M059J (cell line): ENCODE measurements at regions not wholly inside any gene's neighbourhood (a gene's known extent, or its start where the extent isn't known, plus 50 kb on each side); places are given as distances from the start of the nearest gene placed in this dataset.

Source experiments
- DNase-seq: peaks from one replicate; pipeline ENCODE4 v3.0.0-alpha.2; 2012; ENCODE audit warnings: low read depth

- DNase-seq, result no peak
Observed at GRCh38 chrX:794311-794710, 163.7 kb downstream of the SHOX start.

- no peak for DNase-seq
Observed at GRCh38 chrX:793216-793770, 162.7 kb downstream of the SHOX start.

GRCh38 chrX:791479-792034 lies 161.0 kb downstream of the SHOX start:
- no peak for DNase-seq

- DNase-seq, result no peak
Observed at GRCh38 chrX:790783-791360, 160.3 kb downstream of the SHOX start.

GRCh38 chrX:790041-790506 lies 159.5 kb downstream of the SHOX start:
- DNase-seq, result no peak

- DNase-seq, result no peak
Observed at GRCh38 chrX:789096-789495, 158.5 kb downstream of the SHOX start.

DNA sequence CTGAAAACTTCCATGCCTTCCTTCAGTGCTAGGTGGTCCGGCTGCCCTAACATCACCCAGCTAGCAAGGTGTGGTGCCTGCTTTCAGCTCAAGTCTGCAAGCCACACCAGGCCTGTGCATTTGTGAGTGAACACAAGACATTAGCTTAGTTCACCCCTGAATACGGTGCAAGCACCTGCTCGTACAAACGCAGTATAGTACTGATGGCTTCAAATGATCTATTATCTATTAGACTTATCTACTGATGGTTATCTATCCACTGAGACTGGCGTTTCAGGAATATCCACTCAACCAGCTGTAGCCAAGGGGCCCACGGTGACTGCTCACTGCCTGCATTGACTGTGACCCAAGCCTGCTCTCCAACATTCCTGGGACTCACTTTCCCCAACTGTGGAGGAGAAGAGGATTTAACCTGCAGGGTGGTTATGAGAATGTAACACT lies 155.9 kb downstream of the SHOX start:
- DNase-seq, result no peak

GRCh38 chrX:784829-785228 lies 154.2 kb downstream of the SHOX start:
- no peak for DNase-seq

DNA sequence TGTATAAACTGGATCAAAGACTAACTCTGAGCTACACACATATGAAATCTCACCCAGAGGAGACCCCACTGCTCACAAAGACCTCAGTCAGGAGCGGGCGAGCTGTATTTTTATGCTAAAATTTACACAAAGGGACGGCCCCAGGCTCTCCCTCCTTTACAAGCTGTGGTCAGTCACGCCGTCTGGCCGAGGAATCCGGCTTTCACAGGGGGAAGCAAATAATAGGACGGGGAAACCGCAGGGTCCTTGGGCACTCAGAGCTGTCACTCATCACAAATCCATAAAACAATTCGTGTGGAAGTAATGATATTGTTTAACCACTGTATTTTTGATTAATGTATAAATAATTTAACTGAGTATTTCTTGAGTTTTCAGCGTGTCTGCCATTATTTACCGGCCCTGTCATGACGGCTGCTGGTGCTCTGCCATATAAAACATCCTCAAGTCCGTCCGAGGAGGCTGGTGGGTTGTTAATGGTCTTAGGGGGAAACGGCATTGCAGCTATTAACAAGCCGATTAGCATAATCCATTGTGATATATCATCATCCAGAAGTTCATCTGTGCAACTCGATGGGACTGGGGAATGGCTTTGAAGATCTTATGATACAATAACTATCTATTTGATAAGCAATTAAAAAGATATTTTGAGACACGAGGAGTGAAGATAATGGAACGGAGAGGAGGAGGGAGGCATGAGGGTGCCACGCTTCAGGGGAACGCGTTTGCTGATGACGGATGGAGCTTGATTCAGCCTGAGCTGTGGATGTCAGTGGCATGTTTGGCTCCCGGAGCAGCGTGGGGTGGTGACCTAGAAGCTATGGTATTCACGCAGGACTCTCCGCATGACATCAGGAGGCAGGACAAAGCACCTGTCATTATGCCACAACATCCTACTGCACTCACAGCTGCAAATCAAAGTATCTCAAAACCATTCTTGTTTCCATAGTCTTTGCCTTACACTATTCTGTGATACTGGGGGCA lies 150.9 kb downstream of the SHOX start:
- DNase-seq, result no peak

DNA sequence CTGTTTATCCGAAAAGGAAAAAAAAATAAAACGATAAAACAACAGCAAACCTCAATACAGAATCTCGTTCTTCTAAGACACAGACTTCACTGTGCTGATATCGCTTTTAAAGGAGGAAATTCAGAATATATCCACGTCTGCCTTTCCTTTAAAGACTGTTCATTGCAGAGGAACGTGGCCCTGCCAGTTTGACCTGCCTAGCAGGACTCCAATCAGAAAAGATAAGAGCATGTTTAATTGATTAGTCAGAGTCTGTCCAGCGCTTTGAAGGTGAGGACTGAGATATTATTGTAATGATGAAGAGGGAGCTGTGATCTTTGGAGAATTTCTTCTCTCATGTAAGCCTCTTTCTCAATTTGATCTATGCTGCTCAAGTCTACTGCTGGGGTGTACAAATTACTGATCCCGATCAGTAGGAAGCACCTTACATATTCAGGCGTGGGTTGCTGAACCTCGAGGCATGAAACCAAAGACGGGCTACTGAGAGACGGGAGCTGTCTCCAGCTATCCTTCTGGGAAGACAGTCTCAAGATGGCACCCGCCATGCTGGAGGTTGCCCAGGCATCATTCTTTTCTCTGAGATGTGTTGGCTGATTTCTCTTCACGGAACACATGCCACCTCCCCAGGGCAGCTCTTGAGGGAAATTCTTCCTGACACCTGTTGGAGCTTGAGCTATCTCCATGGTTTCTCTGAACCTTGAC lies 146.1 kb downstream of the SHOX start:
- no peak for DNase-seq

GRCh38 chrX:776061-776460 lies 145.5 kb downstream of the SHOX start:
- DNase-seq, result no peak

DNA sequence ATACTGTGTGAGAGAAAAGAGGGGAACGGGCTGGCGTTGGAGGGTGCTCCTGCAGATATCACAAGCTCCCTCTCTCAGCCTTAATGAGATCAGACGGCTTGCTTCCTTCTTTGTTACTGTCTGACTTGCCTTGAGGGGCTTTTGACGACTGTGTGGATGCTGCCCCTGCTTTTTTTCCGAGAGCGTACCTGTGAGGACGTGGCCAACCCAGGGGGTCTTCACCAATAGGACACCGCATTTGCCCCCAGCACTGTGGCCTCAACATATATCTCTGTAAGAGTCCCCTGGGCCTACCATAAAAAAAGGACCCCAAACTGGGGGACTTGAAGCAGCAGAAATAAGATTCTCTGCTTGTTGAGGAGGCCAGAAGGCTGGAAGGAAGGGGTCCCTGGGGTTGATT lies 143.9 kb downstream of the SHOX start:
- DNase-seq, result no peak

DNA sequence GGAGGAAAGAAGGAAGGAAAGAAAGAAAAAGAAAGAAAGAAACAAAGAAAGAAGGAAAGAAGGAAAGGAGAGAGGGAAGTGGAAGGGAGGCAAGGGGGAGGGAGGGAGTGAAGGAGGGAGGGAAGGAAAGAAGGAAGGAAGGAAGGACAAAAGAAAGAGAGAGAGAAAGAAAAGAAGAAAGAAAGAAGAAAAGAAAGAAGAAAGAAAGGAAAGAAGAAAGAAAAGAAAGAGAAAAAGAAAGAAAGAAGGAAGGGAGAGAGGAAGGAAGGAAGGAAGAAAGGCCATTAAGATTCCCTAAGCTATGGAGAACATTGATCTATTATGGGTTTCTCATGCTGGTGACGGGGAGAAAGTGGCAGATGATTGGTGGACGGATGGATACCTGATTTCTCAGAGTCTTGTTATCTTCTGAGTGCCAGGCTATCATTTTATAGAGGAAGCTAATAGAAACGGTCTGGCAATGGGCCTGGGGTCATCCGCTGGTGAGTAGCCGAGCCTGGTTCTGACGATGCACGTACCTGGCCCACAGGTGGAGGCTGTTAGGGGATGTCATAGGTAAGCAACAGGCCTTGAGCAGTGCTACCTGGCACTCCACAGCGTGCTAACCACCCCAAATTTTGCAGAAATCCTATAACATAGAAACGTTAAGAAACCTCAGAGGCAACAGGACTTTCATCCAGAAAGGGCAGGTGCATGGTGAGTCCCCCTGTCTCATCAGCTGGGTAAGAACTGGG lies 142.9 kb downstream of the SHOX start:
- no peak for DNase-seq

DNA sequence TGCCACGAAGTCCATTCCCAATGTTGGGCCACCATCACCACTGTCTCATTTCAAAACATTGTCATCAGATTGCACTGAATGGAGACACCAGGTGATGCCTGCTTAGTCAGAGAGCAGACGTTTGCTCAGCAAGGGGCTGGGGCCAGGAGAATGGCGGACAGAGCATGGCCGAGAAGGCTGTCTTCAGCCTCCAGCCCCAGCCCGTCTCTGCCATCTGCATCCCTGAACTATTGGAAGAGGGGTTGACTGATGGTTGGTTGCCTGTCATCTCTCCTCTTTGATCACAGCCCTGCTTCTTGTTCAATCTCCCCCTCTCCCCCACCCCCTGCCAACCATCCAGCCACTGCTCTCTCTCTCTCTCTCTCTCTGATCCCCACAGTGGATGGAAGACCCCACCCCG lies 140.9 kb downstream of the SHOX start:
- DNase-seq, result no peak

DNA sequence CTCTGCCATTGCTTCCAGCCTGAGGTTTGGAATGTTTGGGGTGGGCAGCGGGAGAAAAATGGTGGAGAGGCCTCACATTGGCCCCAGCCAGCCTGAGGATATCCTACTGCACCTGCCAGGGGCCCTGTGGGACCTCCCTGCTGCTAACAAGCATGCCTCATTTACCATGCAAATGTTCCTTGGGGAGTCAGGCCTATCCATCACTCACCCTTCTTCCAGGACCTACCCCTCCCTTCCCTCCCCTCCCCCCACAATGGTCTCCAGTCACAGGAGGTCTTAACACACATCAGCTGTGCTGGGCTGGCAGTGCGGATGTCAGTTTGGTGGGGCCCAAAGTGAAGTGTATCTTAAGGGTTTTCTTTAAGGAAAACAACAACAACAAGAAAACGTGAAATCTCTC lies 139.2 kb downstream of the SHOX start:
- DNase-seq, result no peak

DNA sequence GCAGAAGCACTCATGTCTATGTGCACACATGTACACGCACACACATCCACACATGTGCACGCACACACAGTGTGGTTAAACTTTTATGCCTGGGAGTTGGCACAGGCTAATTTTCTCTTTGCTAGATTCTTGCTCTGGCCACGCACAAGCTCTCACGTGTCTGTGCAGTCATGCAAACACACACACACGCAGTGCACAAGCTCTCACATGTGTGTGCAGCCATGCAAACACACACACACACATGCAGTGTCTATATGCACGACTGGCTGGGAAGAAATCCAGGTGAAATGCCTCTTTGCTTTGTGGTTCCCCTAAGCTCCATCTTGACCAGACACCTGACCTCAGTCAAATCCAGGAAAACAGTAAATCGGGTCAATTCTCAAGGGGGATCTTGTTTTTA lies 138.0 kb downstream of the SHOX start:
- DNase-seq, result no peak

GRCh38 chrX:758917-759316 lies 128.3 kb downstream of the SHOX start:
- DNase-seq, result no peak

DNA sequence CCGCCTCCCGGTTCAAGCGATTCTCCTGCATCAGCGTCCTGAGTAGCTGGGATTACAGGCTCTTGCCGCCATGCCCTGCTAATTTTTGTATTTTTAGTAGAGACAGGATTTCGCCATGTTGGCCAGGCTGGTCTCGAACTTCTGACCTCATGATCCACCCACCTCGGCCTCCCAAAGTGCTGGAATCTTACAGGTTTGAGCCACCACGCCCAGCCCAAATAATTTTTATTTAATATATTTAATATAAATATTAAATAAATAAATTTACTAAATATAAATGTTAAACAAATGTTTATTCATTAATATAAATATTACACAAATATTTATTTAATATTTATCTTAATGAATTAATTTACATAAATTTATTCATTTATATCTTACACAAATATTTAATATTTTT lies 120.2 kb downstream of the SHOX start:
- DNase-seq, result no peak

DNA sequence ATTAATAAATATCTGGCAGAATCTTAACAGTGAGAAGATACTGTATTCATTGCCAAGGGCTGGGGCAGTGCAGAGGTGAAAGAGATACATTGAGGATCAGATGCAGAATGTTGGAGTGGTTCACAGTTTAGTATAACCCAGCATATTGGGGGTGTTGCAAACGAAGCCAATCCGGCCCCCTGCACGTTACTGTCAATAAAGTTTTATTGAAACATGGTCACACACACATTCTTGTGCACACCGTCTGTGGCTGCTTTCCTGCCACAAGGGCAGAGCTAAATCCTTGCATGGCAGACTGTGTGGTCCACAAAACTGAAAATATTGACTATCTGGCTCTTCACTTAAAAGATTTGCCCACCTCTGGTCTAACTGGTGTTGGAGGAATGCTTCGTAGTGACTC lies 119.7 kb downstream of the SHOX start:
- DNase-seq, result no peak

DNA sequence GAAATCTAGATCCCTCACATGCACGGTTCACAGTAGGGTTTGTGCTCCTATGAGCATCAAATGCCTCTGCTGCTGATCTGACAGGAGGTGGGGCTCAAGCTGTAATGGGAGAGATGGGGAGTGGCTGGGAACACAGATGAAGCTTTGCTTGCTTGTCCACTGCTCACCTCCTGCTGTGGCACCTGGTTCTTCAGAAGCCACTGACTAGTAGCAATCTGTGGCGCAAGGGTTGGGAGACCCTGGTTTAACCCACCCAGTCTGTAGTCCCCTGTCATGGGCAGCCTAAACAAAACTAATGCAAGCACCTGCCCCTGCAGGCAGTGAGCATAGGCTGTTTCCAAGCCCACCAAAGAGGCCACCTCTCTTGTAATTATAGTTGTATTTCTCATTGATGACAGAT lies 116.6 kb downstream of the SHOX start:
- no peak for DNase-seq

GRCh38 chrX:739611-740010 lies 109.0 kb downstream of the SHOX start:
- DNase-seq, result no peak
